BLaER1 treated with 17β-estradiol and CSF1 and Interleukin-3, amounts not matched to agents 10 nM and 100 nM (cell line): ENCODE measurements at regions not wholly inside any gene's neighbourhood (a gene's known extent, or its start where the extent isn't known, plus 50 kb on each side); places are given as distances from the start of the nearest gene placed in this dataset.
"Not testable (repeated sequence)": the region's sequence is repeated elsewhere in the genome, so short reads cannot be mapped to it uniquely, and the experiment has no call there.

Experiments used
- H3K27ac ChIP-seq, 11 experiments: shearing (Covaris generic); formaldehyde crosslinking; 2 replicates each; pipeline ENCODE4 v1.8.1; 2022
- H3K27me3 ChIP-seq, 11 experiments: shearing (Covaris generic); formaldehyde crosslinking; 2 replicates each; pipeline ENCODE4 v1.8.1; 2022
- H3K36me3 ChIP-seq, 11 experiments: shearing (Covaris generic); formaldehyde crosslinking; 2 replicates each; pipeline ENCODE4 v1.8.1; 2022
- H3K4me1 ChIP-seq, 10 experiments: shearing (Covaris generic); formaldehyde crosslinking; 2 replicates each; pipeline ENCODE4 v1.8.1; 2022
- H3K4me2 ChIP-seq, 11 experiments: shearing (Covaris generic); formaldehyde crosslinking; 2 replicates each; pipeline ENCODE4 v1.8.1; 2022
- H3K4me3 ChIP-seq, 10 experiments: shearing (Covaris generic); formaldehyde crosslinking; 2 replicates each; pipeline ENCODE4 v1.8.1; 2022
- H3K9ac ChIP-seq, 11 experiments: shearing (Covaris generic); formaldehyde crosslinking; 2 replicates each; pipeline ENCODE4 v1.8.1; 2022
- H3K9me3 ChIP-seq, 11 experiments: shearing (Covaris generic); formaldehyde crosslinking; replicated peaks in 1 of 11; 2 replicates each; pipeline ENCODE4 v1.8.1; 2022
- H4K20me1 ChIP-seq, 11 experiments: shearing (Covaris generic); formaldehyde crosslinking; 2 replicates each; pipeline ENCODE4 v1.8.1; 2022
- Cebpa-rat ChIP-seq, 11 experiments: shearing (Covaris generic); IDR thresholded peaks; 2 replicates each; pipeline ENCODE4 v1.8.1; 2022

GRCh38 chr12:131571827-131572226, 139.1 kb upstream of the SFSWAP start:
- no peak for TF ChIP-seq Cebpa-rat (IDR thresholded peaks at IDR 0.05)
- Histone ChIP-seq H3K36me3 (no peaks in the 10 kb centered on the region), H3K9ac (no peak overlapping the region), H3K4me3 (no peak overlapping the region), H3K4me2 (no peak overlapping the region), H3K4me1 (peaks cover 0 to 7% (median 0%) of the 10 kb centered on the region in 10 experiments; a peak in 3 of 20 replicates), H4K20me1 (peaks cover 0 to 12% (median 0%) of the 10 kb centered on the region in 11 experiments; a peak in 1 of 22 replicates), H3K9me3 (no peaks in the 10 kb centered on the region), H3K27me3 (no peaks in the 10 kb centered on the region), H3K27ac (no peak overlapping the region)

- Histone ChIP-seq H3K36me3 (no peaks in the 10 kb centered on the region), H3K27me3 (no peaks in the 10 kb centered on the region), H3K4me1 (peaks cover 0 to 7% (median 0%) of the 10 kb centered on the region in 10 experiments; a peak in 3 of 20 replicates), H3K4me2 (no peak overlapping the region), H3K9ac (no peak overlapping the region), H3K27ac (no peak overlapping the region), H3K9me3 (no peaks in the 10 kb centered on the region), H4K20me1 (peaks cover 0 to 12% (median 0%) of the 10 kb centered on the region in 11 experiments; a peak in 1 of 22 replicates), H3K4me3 (no peak overlapping the region)
- TF ChIP-seq Cebpa-rat (IDR thresholded peaks at IDR 0.05) = no peak
Observed at GRCh38 chr12:131572626-131573025, 138.3 kb upstream of the SFSWAP start.

GRCh38 chr12:131573631-131574394, 137.1 kb upstream of the SFSWAP start:
- H3K9ac ChIP-seq = no peak overlapping the region
- no peak overlapping the region for H3K4me3 ChIP-seq
- peaks cover 0 to 12% (median 0%) of the 10 kb centered on the region in 11 experiments; a peak in 1 of 22 replicates for H4K20me1 ChIP-seq
- no peak overlapping the region for H3K27ac ChIP-seq
- H3K4me2 ChIP-seq = 0 out of 22 replicates have a peak overlapping the region, but pooled peaks of 1 of the 11 experiments have one; percentile 2
- H3K36me3 ChIP-seq = no peaks in the 10 kb centered on the region
- no peaks in the 10 kb centered on the region for H3K9me3 ChIP-seq
- H3K27me3 ChIP-seq = no peaks in the 10 kb centered on the region
- no peak for TF ChIP-seq Cebpa-rat (IDR thresholded peaks at IDR 0.05)
- H3K4me1 ChIP-seq = peaks cover 0 to 7% (median 0%) of the 10 kb centered on the region in 10 experiments; a peak in 3 of 20 replicates

- Histone ChIP-seq H3K27me3 (no peaks in the 10 kb centered on the region), H3K4me2 (0 out of 22 replicates have a peak overlapping the region, but pooled peaks of 1 of the 11 experiments have one; percentile 2), H3K36me3 (no peaks in the 10 kb centered on the region), H3K4me3 (no peak overlapping the region), H3K27ac (no peak overlapping the region), H3K9me3 (no peaks in the 10 kb centered on the region), H4K20me1 (peaks cover 0 to 12% (median 0%) of the 10 kb centered on the region in 11 experiments; a peak in 1 of 22 replicates), H3K4me1 (peaks cover 0 to 7% (median 0%) of the 10 kb centered on the region in 10 experiments; a peak in 3 of 20 replicates), H3K9ac (no peak overlapping the region)
- TF ChIP-seq Cebpa-rat (IDR thresholded peaks at IDR 0.05) = no peak
Observed at GRCh38 chr12:131574395-131574771, 136.5 kb upstream of the SFSWAP start.

GRCh38 chr12:131575371-131575770, 135.5 kb upstream of the SFSWAP start:
- Histone ChIP-seq H3K4me2 (no peak overlapping the region), H3K9ac (no peak overlapping the region), H4K20me1 (peaks cover 0 to 12% (median 0%) of the 10 kb centered on the region in 11 experiments; a peak in 1 of 22 replicates), H3K4me1 (peaks cover 0 to 7% (median 0%) of the 10 kb centered on the region in 10 experiments; a peak in 3 of 20 replicates), H3K27ac (no peak overlapping the region), H3K4me3 (no peak overlapping the region), H3K9me3 (no peaks in the 10 kb centered on the region), H3K27me3 (no peaks in the 10 kb centered on the region), H3K36me3 (no peaks in the 10 kb centered on the region)
- no peak for TF ChIP-seq Cebpa-rat (IDR thresholded peaks at IDR 0.05)

- H4K20me1 ChIP-seq = peaks cover 0 to 12% (median 0%) of the 10 kb centered on the region in 11 experiments; a peak in 1 of 22 replicates
- not testable (repeated sequence) for H3K4me3 ChIP-seq, H3K27me3 ChIP-seq, H3K4me1 ChIP-seq, H3K4me2 ChIP-seq, H3K9ac ChIP-seq, H3K9me3 ChIP-seq, H3K36me3 ChIP-seq, H3K27ac ChIP-seq
Observed at GRCh38 chr12:131576734-131577133, 134.2 kb upstream of the SFSWAP start.

GRCh38 chr12:131577766-131578165, 133.1 kb upstream of the SFSWAP start:
- Histone ChIP-seq H3K4me1 (peaks cover 0 to 7% (median 0%) of the 10 kb centered on the region in 10 experiments; a peak in 3 of 20 replicates), H3K27me3 (no peaks in the 10 kb centered on the region), H3K9ac (no peak overlapping the region), H3K4me2 (no peak overlapping the region), H3K4me3 (no peak overlapping the region), H3K27ac (no peak overlapping the region), H3K9me3 (no peaks in the 10 kb centered on the region), H3K36me3 (no peaks in the 10 kb centered on the region), H4K20me1 (peaks cover 0 to 12% (median 0%) of the 10 kb centered on the region in 11 experiments; a peak in 1 of 22 replicates)
- TF ChIP-seq Cebpa-rat (IDR thresholded peaks at IDR 0.05) = no peak

- no peak overlapping the region for H3K4me3 ChIP-seq
- no peak overlapping the region for H3K4me2 ChIP-seq
- H3K27ac ChIP-seq = no peak overlapping the region
- H4K20me1 ChIP-seq = peaks cover 0 to 7% (median 0%) of the 10 kb centered on the region in 11 experiments; a peak in 1 of 22 replicates
- peaks cover 0 to 6% (median 0%) of the 10 kb centered on the region in 10 experiments; a peak in 3 of 20 replicates for H3K4me1 ChIP-seq
- H3K9me3 ChIP-seq = no peaks in the 10 kb centered on the region
- H3K27me3 ChIP-seq = no peaks in the 10 kb centered on the region
- H3K36me3 ChIP-seq = no peaks in the 10 kb centered on the region
- TF ChIP-seq Cebpa-rat (IDR thresholded peaks at IDR 0.05) = no peak
- H3K9ac ChIP-seq = no peak overlapping the region
Observed at GRCh38 chr12:131578828-131579470, 131.9 kb upstream of the SFSWAP start.

- Histone ChIP-seq H3K4me1 (no peaks in the 10 kb centered on the region), H4K20me1 (no peaks in the 10 kb centered on the region), H3K27me3 (no peaks in the 10 kb centered on the region), H3K9me3 (peaks cover 32 to 39% (median 37%) of the 10 kb centered on the region in 11 experiments), H3K9ac (no peak overlapping the region), H3K4me3 (no peak overlapping the region), H3K27ac (no peak overlapping the region), H3K4me2 (no peak overlapping the region), H3K36me3 (no peaks in the 10 kb centered on the region)
- no peak for TF ChIP-seq Cebpa-rat (IDR thresholded peaks at IDR 0.05)
Observed at GRCh38 chr12:131583090-131583712, 127.7 kb upstream of the SFSWAP start.
